PC-3 (cell line): ENCODE measurements at regions not wholly inside any gene's neighbourhood (a gene's known extent, or its start where the extent isn't known, plus 50 kb on each side); places are given as distances from the start of the nearest gene placed in this dataset.
"Not testable (repeated sequence)": the region's sequence is repeated elsewhere in the genome, so short reads cannot be mapped to it uniquely, and the experiment has no call there.

Experiments
- ATAC-seq: fragments of 200-7000 bp; cut with Tn5 transposase; 2 replicates; pipeline ENCODE4 v1.9.1; 2020; ENCODE audit warnings: mild to moderate bottlenecking, moderate library complexity
- BruUV-seq: library from RNA; stranded (reverse); fragments of 400-500 nt; replicated peaks from 2 replicates; lab custom pipeline; 2021; lab: Mats Ljungman, UMichigan
- CTCF ChIA-PET: fragments of 300-600 bp; sonication (Branson Sonifier 250); formaldehyde crosslinking; loops from one replicate; lab custom pipeline; 2022; ENCODE audit warnings: antibody characterized with exemption; lab: Charles Lee
- POLR2A ChIA-PET: fragments of 300-600 bp; sonication (Branson Sonifier 250); formaldehyde crosslinking; loops from one replicate; lab custom pipeline; 2022; ENCODE audit warnings: antibody characterized with exemption; ENCODE audit not compliant: unreplicated experiment; lab: Charles Lee
- DNase-seq: peaks from one replicate; pipeline ENCODE4 v3.0.0-alpha.2; 2015
- H2AFZ ChIP-seq: fragments of 300-600 bp; sonication (generic); 2 replicates; pipeline ENCODE4 v1.6.0; 2016; ENCODE audit warnings: antibody characterized with exemption, low read length
- H3F3A ChIP-seq: fragments of 300-600 bp; sonication (generic); one replicate; pipeline ENCODE4 v1.6.0; 2017; ENCODE audit warnings: antibody characterized with exemption, low read length, control low read depth, mild to moderate bottlenecking; ENCODE audit not compliant: unreplicated experiment
- H3K27ac ChIP-seq: fragments of 300-600 bp; sonication (generic); 2 replicates; pipeline ENCODE4 v1.5.1; 2016; ENCODE audit warnings: mild to moderate bottlenecking, low read length
- H3K27me3 ChIP-seq: fragments of 300-600 bp; sonication (generic); 2 replicates; pipeline ENCODE4 v1.6.1; 2016; ENCODE audit warnings: low read length, mixed read lengths
- H3K36me3 ChIP-seq: fragments of 300-600 bp; sonication (generic); 2 replicates; pipeline ENCODE4 v1.6.1; 2016; ENCODE audit warnings: low read depth, mixed run types, low read length, mixed read lengths
- H3K4me1 ChIP-seq: fragments of 300-600 bp; sonication (generic); 2 replicates; pipeline ENCODE4 v1.5.1; 2016; ENCODE audit warnings: low read length; ENCODE audit not compliant: insufficient read depth
- H3K4me2 ChIP-seq: fragments of 300-600 bp; sonication (generic); 2 replicates; pipeline ENCODE4 v1.6.0; 2016; ENCODE audit warnings: low read length
- H3K4me3 ChIP-seq: fragments of 300-600 bp; sonication (generic); 2 replicates; pipeline ENCODE4 v1.5.1; 2016; ENCODE audit warnings: mild to moderate bottlenecking, low read length, mixed read lengths
- H3K79me2 ChIP-seq: fragments of 300-600 bp; sonication (generic); 2 replicates; pipeline ENCODE4 v1.6.1; 2017; ENCODE audit warnings: low read length, mixed read lengths
- H3K9ac ChIP-seq: fragments of 300-600 bp; sonication (generic); 2 replicates; pipeline ENCODE4 v1.6.0; 2016; ENCODE audit warnings: mild to moderate bottlenecking, low read length
- H3K9me2 ChIP-seq: fragments of 300-600 bp; sonication (generic); replicated peaks from 2 replicates; pipeline ENCODE4 v1.6.1; 2016; ENCODE audit warnings: mixed run types, low read length, mixed read lengths
- H3K9me3 ChIP-seq: fragments of 300-600 bp; sonication (generic); 2 replicates; pipeline ENCODE4 v1.6.1; 2016; ENCODE audit warnings: low read length, mixed read lengths
- H4K20me1 ChIP-seq: fragments of 300-600 bp; sonication (generic); 2 replicates; pipeline ENCODE4 v1.6.1; 2016; ENCODE audit warnings: low read length, mixed read lengths
- EZH2 ChIP-seq: fragments of 300-600 bp; sonication (generic); IDR thresholded peaks from one replicate; pipeline ENCODE4 v1.6.1; 2017; ENCODE audit warnings: antibody characterized with exemption, mild to moderate bottlenecking, low read length; ENCODE audit not compliant: unreplicated experiment
- EZH2phosphoT487 ChIP-seq: fragments of 300-600 bp; sonication (generic); IDR thresholded peaks from 2 replicates; pipeline ENCODE4 v1.6.1; 2018; ENCODE audit warnings: mild to moderate bottlenecking, antibody characterized with exemption, low read length, borderline replicate concordance
- intact Hi-C: fragments of 100-400 bp; cut with micrococcal nuclease; formaldehyde crosslinking; loops from 2 replicates; pipeline ENCODE4 v1.9.0; 2023
- TF ChIP-seq, protein P1 (sequence below): fragments of 300-600 bp; sonication (generic); conservative IDR thresholded peaks from 2 replicates; pipeline ENCODE4 v1.5.1; 2017; ENCODE audit warnings: antibody characterized with exemption, low read depth, mild to moderate bottlenecking, low read length

DNA sequence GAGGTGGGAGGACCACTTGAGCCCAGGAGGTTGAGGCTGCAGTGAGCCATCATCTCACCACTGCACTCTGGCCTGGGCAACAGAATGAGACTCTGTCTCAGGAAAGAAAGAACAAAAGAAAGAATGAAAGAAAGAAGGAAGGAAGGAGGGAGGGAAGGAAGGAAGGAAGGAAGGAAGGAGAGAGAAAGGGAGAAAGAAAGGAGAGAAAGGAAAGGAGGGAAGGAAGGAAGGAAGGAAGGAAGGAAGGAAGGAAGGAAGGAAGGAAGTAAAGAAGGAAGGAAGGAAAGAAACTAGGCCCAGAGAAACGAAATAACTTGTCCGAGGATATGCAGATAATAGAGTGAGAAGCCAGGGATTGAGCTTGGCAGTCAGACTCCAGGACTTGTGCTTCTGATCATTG lies 102.1 kb downstream of the SKIDA1 start:
- intact Hi-C loops: no loop called here
- no peak overlapping the region for H3K4me2 ChIP-seq
- ChIA-PET CTCF (no interaction called here), POLR2A (no interaction called here)
- no peak overlapping the region for H3K27ac ChIP-seq
- H3F3A ChIP-seq: no peaks in the 10 kb centered on the region
- H3K36me3 ChIP-seq: no peaks in the 10 kb centered on the region
- no peaks in the 10 kb centered on the region for H4K20me1 ChIP-seq
- ATAC-seq: no peak
- H3K4me1 ChIP-seq: no peaks in the 10 kb centered on the region
- no peaks in the 10 kb centered on the region for H3K27me3 ChIP-seq
- DNase-seq: no peak
- no peak overlapping the region for H3K9ac ChIP-seq
- no peaks in the 10 kb centered on the region for H3K79me2 ChIP-seq
- H3K4me3 ChIP-seq: no peak overlapping the region
- no TSS peak for BruUV-seq
- no peaks in the 10 kb centered on the region for H3K9me3 ChIP-seq
- H3K9me2 ChIP-seq: no peaks in the 10 kb centered on the region
- TF ChIP-seq, protein P1, sequence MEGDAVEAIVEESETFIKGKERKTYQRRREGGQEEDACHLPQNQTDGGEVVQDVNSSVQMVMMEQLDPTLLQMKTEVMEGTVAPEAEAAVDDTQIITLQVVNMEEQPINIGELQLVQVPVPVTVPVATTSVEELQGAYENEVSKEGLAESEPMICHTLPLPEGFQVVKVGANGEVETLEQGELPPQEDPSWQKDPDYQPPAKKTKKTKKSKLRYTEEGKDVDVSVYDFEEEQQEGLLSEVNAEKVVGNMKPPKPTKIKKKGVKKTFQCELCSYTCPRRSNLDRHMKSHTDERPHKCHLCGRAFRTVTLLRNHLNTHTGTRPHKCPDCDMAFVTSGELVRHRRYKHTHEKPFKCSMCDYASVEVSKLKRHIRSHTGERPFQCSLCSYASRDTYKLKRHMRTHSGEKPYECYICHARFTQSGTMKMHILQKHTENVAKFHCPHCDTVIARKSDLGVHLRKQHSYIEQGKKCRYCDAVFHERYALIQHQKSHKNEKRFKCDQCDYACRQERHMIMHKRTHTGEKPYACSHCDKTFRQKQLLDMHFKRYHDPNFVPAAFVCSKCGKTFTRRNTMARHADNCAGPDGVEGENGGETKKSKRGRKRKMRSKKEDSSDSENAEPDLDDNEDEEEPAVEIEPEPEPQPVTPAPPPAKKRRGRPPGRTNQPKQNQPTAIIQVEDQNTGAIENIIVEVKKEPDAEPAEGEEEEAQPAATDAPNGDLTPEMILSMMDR: no peak
- no peak for TF ChIP-seq EZH2phosphoT487
- TF ChIP-seq EZH2: no peak
- H2AFZ ChIP-seq: no peak overlapping the region

DNA sequence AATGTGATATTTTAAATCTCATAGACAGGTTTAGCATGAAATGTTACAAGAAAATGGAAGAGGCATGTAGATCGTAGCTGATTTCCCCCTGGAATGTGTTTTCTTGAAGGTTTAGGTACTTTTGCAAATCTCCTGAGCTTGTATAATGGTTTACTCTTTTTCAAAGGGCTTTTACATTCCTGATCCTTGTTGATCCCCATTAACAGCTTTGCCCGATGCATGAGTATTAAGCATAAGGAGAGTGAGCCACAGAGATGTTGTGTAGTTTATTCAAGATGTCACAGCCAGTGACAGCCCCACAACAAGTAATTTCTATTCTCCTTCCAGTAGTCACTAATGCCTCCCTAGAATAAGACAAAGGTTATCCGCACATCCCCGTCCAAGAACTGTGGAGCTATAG lies 103.7 kb downstream of the SKIDA1 start:
- no peak for ATAC-seq
- Histone ChIP-seq H3K27ac (no peak overlapping the region), H4K20me1 (no peaks in the 10 kb centered on the region)

DNA sequence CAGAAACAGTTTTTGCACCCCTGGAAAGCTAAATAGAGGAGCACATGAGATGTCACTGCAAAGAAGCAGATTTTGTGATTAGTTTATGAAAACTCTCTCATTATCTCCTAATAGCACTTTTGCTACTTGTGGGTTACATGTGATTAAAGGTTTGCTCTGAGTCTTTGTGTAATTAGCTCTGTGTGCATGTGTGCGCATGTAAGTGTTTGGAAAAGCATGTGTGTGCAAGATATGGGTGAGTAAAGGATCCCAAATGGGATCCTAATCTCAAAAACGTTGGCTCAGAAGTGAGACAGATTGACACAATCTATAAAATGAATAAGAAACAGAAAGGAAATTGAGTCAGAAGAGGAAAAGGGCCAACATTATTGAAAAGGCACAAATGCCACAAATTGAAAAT lies 104.5 kb downstream of the SKIDA1 start:
- H3K9me2 ChIP-seq: no peaks in the 10 kb centered on the region
- H3K36me3 ChIP-seq: no peaks in the 10 kb centered on the region
- POLR2A ChIA-PET: no interaction called here
- H3F3A ChIP-seq: no peaks in the 10 kb centered on the region
- no peak overlapping the region for H3K4me3 ChIP-seq
- intact Hi-C loops: no loop called here
- no peaks in the 10 kb centered on the region for H3K4me1 ChIP-seq
- H3K4me2 ChIP-seq: no peak overlapping the region
- H3K9me3 ChIP-seq: no peaks in the 10 kb centered on the region
- CTCF ChIA-PET: no interaction called here
- DNase-seq: no peak
- BruUV-seq: no TSS peak
- TF ChIP-seq EZH2 (no peak), EZH2phosphoT487 (no peak)
- TF ChIP-seq, protein P1: no peak
- H3K27me3 ChIP-seq: no peaks in the 10 kb centered on the region
- ATAC-seq: no peak
- no peak overlapping the region for H3K27ac ChIP-seq
- H4K20me1 ChIP-seq: no peaks in the 10 kb centered on the region
- no peak overlapping the region for H3K9ac ChIP-seq
- H2AFZ ChIP-seq: no peak overlapping the region
- H3K79me2 ChIP-seq: no peaks in the 10 kb centered on the region

More for the DNA sequence above, 103.7 kb downstream of the SKIDA1 start:
- Histone ChIP-seq H3K79me2 (no peaks in the 10 kb centered on the region), H3K4me2 (no peak overlapping the region), H3K9ac (no peak overlapping the region), H3K4me1 (no peaks in the 10 kb centered on the region), H3K9me3 (no peaks in the 10 kb centered on the region), H3F3A (no peaks in the 10 kb centered on the region), H3K4me3 (no peak overlapping the region), H3K36me3 (no peaks in the 10 kb centered on the region), H3K9me2 (no peaks in the 10 kb centered on the region), H3K27me3 (no peaks in the 10 kb centered on the region), H2AFZ (no peak overlapping the region)
- intact Hi-C loops: no loop called here
- DNase-seq: no peak
- BruUV-seq: no TSS peak
- ChIA-PET POLR2A (no interaction called here), CTCF (no interaction called here)
- TF ChIP-seq, protein P1: no peak
- TF ChIP-seq EZH2phosphoT487 (no peak), EZH2 (no peak)

DNA sequence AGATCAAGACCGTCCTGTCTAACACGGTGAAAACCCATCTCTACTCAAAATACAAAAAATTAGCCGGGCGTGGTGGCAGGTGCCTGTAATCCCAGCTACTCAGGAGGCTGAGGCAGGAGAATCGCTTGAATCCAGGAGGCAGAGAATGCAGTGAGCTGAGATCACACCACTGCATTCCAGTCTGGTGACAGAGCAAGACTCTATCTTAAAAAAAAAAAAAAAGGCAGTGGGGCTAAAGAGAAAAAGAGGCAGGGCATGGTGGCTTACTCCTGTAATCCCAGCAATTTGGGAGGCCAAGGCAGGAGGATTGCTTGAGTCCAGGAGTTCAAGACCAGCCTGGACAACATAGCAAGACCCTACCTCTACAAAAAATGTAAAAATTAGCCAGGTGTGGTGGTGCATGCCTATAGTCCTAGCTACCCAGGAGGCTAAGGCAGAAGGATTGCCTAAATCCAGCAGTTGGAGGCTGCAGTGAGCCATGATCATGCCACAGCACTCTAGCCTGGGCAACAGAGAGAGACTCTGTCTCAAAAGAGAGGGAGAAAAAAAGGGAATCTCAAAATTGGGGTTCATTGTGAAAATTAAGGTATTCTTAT lies 106.4 kb downstream of the SKIDA1 start:
- H4K20me1 ChIP-seq, H3K4me2 ChIP-seq, H3K9ac ChIP-seq, BruUV-seq, H3K36me3 ChIP-seq, POLR2A ChIA-PET, intact Hi-C loops, ATAC-seq, H3K79me2 ChIP-seq, H3K27ac ChIP-seq, H3K9me2 ChIP-seq, H3K9me3 ChIP-seq, H3K4me3 ChIP-seq, H3F3A ChIP-seq, H2AFZ ChIP-seq, H3K27me3 ChIP-seq, H3K4me1 ChIP-seq: not testable (repeated sequence)
- peak; percentile 44 for DNase-seq
- CTCF ChIA-PET: interaction anchor here (0.7 kb wide), 1 partner anchor 63 kb away, joined by 5 read pairs; no protein-coding TSS in a partner anchor
